Body of pancreas (tissue), 4 donors: ENCODE measurements at regions not wholly inside any gene's neighbourhood (a gene's known extent, or its start where the extent isn't known, plus 50 kb on each side); places are given as distances from the start of the nearest gene placed in this dataset.

Experiments used
- POLR2A ChIP-seq, 3 donors: fragments of 450-650 bp; IDR thresholded peaks; one replicate each; pipeline ENCODE4 v1.6.1; 2016; ENCODE audit warnings: antibody characterized with exemption in 3 of 3, mild to moderate bottlenecking in 2 of 3
- TF ChIP-seq, protein P1 (sequence below), 7 experiments: fragments of 450-650 bp in 4 of 7; fragments of 200-600 bp in 3 of 7; sonication (generic) in 3 of 7; IDR thresholded peaks; one replicate each; pipeline ENCODE4 v1.5.1; 2016 to 2019; ENCODE audit warnings: antibody characterized with exemption in 7 of 7

DNA sequence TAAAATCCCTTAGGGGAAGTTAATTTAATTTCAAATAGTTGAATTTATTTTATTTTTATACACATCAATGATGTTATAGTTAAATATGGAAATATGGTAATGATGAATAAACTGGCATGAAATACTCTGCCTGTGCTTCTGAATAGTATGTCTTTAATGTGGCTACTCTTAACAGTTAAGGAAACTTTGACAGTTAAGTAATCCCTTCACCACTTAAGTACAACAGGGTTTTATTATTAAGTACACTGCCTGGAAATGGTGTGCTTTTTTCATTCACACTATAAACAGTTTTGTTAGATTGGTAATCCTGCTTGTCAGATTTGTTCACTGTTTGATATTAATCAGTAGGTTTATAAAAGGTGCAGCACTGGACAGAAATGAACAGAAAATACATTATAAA is 412.0 kb upstream of the ZEB2 start:
- TF ChIP-seq POLR2A (IDR thresholded peaks at IDR 0.05) = no peak
- TF ChIP-seq, protein P1, sequence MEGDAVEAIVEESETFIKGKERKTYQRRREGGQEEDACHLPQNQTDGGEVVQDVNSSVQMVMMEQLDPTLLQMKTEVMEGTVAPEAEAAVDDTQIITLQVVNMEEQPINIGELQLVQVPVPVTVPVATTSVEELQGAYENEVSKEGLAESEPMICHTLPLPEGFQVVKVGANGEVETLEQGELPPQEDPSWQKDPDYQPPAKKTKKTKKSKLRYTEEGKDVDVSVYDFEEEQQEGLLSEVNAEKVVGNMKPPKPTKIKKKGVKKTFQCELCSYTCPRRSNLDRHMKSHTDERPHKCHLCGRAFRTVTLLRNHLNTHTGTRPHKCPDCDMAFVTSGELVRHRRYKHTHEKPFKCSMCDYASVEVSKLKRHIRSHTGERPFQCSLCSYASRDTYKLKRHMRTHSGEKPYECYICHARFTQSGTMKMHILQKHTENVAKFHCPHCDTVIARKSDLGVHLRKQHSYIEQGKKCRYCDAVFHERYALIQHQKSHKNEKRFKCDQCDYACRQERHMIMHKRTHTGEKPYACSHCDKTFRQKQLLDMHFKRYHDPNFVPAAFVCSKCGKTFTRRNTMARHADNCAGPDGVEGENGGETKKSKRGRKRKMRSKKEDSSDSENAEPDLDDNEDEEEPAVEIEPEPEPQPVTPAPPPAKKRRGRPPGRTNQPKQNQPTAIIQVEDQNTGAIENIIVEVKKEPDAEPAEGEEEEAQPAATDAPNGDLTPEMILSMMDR (IDR thresholded peaks at IDR 0.05) = no peak
